Chondrocyte (in vitro differentiated cells): ENCODE measurements at regions not wholly inside any gene's neighbourhood (a gene's known extent, or its start where the extent isn't known, plus 50 kb on each side); places are given as distances from the start of the nearest gene placed in this dataset.

Source experiments
- DNase-seq: peaks from one replicate; pipeline ENCODE4 v3.0.0; 2021; ENCODE audit warnings: mixed read lengths, low spot score
- H3K27ac Mint-ChIP-seq: one replicate; pipeline ENCODE4 v1.8.0; 2021; ENCODE audit warnings: mild to moderate bottlenecking, moderate library complexity, mixed read lengths; ENCODE audit not compliant: unreplicated experiment
- H3K27me3 Mint-ChIP-seq: 2 replicates; pipeline ENCODE4 v1.8.0; 2021; ENCODE audit warnings: low read depth, mixed read lengths
- H3K36me3 Mint-ChIP-seq: 2 replicates; pipeline ENCODE4 v1.8.0; 2021; ENCODE audit warnings: low read depth, mixed read lengths
- H3K4me1 Mint-ChIP-seq: 2 replicates; pipeline ENCODE4 v1.8.0; 2021; ENCODE audit warnings: low read depth, mild to moderate bottlenecking, mixed read lengths
- H3K4me3 Mint-ChIP-seq: one replicate; pipeline ENCODE4 v1.8.0; 2021; ENCODE audit warnings: mild to moderate bottlenecking, moderate library complexity, mixed read lengths; ENCODE audit not compliant: unreplicated experiment
- H3K9me3 Mint-ChIP-seq: 2 replicates; pipeline ENCODE4 v1.8.0; 2021; ENCODE audit warnings: low read depth, mixed read lengths
- TF ChIP-seq, protein P1 (sequence below): fragments of 200-600 bp; sonication (generic); IDR thresholded peaks from 2 replicates; pipeline ENCODE4 v1.5.0; 2021; ENCODE audit warnings: antibody characterized with exemption, mild to moderate bottlenecking, moderate library complexity

DNA sequence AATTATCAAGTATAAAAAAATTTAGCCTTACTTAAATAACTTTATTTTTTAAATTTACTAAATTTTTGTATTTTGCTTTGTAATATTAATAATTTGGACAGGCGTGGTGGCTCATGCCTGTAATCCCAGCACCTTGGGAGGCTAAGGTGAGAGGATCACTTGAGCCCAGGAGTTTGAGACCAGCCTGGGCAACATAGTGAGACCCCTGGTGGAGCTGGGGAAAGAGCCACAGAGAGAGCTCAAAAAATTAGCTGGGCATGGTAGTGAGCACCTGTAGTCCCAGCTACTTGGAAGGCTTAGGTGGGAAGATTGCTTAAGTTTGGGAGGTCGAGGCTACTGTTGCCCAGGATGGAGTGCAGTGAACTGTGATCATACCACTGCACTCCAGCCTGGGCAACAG, 143.5 kb downstream of the B3GNT2 start:
- H3K27ac Mint-ChIP-seq, result no peak overlapping the region
- H3K36me3 Mint-ChIP-seq, result no peaks in the 10 kb centered on the region
- H3K27me3 Mint-ChIP-seq, result no peaks in the 10 kb centered on the region
- TF ChIP-seq, protein P1, sequence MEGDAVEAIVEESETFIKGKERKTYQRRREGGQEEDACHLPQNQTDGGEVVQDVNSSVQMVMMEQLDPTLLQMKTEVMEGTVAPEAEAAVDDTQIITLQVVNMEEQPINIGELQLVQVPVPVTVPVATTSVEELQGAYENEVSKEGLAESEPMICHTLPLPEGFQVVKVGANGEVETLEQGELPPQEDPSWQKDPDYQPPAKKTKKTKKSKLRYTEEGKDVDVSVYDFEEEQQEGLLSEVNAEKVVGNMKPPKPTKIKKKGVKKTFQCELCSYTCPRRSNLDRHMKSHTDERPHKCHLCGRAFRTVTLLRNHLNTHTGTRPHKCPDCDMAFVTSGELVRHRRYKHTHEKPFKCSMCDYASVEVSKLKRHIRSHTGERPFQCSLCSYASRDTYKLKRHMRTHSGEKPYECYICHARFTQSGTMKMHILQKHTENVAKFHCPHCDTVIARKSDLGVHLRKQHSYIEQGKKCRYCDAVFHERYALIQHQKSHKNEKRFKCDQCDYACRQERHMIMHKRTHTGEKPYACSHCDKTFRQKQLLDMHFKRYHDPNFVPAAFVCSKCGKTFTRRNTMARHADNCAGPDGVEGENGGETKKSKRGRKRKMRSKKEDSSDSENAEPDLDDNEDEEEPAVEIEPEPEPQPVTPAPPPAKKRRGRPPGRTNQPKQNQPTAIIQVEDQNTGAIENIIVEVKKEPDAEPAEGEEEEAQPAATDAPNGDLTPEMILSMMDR, result peak; percentile 32
- H3K4me3 Mint-ChIP-seq, result no peak overlapping the region
- peaks cover 7% of the 10 kb centered on the region for H3K4me1 Mint-ChIP-seq
- no peak for DNase-seq
- H3K9me3 Mint-ChIP-seq, result no peaks in the 10 kb centered on the region

DNA sequence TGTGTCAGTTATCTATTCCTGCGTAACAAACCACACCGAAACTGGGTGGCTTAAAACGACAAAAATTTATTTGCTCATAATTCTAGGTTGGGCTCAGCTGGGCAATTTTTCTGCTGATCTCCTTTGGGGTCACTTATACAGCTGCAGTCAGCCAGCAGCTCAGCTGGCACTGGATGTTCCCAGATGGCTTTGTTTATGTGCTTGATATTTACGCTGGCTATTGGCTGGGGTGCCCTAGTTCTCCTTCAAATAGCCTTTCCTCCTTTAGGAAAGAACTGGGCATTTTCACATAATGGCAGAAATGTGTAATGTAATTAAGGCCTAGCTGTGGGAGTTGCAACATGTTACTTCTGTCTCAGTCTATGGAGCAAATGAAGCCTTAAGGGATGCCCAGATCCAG, 142.2 kb downstream of the B3GNT2 start:
- H3K27me3 Mint-ChIP-seq, result no peaks in the 10 kb centered on the region
- no peaks in the 10 kb centered on the region for H3K36me3 Mint-ChIP-seq
- no peak overlapping the region for H3K27ac Mint-ChIP-seq
- H3K4me1 Mint-ChIP-seq, result peaks cover 9% of the 10 kb centered on the region
- H3K9me3 Mint-ChIP-seq, result no peaks in the 10 kb centered on the region
- no peak overlapping the region for H3K4me3 Mint-ChIP-seq
- TF ChIP-seq, protein P1, result no peak
- DNase-seq, result no peak

DNA sequence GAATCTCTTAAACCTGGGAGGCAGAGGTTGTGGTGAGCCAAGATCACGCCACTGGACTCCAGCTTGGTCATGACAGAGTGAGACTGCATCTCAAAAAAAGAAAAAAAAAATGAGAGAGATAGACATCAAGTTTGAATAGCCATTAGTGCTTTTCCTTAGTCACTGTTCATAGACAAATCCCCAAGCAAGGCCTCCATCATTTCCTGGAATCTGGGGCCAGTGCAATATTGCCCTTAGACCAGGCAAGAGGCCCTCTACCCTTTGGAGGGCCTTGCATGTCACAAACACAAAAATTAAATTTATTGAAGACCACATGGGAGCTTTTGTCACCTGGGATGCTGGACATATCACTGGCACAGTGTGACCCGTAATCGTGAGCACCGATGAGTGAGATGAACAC, 141.5 kb downstream of the B3GNT2 start:
- no peak overlapping the region for H3K4me3 Mint-ChIP-seq
- H3K36me3 Mint-ChIP-seq, result no peaks in the 10 kb centered on the region
- peaks cover 9% of the 10 kb centered on the region for H3K4me1 Mint-ChIP-seq
- no peaks in the 10 kb centered on the region for H3K9me3 Mint-ChIP-seq
- no peaks in the 10 kb centered on the region for H3K27me3 Mint-ChIP-seq
- DNase-seq, result no peak
- no peak overlapping the region for H3K27ac Mint-ChIP-seq
- TF ChIP-seq, protein P1, result no peak

DNA sequence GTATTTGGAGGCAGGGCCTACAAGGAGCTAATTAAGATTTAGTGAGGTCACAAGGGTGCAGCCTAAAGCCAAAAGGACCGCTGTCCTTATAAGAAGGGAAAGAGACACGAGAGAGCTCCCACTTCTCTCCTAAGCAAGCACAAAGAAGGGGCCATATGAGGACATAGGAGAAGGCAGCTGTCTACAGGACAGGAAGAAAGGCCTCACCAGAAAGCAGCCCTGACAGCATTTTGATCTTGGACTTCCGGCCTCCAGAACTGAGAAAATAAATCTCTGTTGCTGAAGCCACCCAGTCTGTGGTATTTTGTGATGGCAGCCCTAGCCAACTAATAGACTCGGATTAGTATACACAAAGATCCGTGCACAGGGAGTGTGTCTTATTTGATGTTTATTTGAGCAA, 139.7 kb downstream of the B3GNT2 start:
- Mint-ChIP-seq H3K27me3 (no peaks in the 10 kb centered on the region), H3K4me1 (peaks cover 2% of the 10 kb centered on the region), H3K36me3 (no peaks in the 10 kb centered on the region), H3K4me3 (no peak overlapping the region), H3K9me3 (no peaks in the 10 kb centered on the region), H3K27ac (no peak overlapping the region)
- TF ChIP-seq, protein P1, result no peak
- no peak for DNase-seq

DNA sequence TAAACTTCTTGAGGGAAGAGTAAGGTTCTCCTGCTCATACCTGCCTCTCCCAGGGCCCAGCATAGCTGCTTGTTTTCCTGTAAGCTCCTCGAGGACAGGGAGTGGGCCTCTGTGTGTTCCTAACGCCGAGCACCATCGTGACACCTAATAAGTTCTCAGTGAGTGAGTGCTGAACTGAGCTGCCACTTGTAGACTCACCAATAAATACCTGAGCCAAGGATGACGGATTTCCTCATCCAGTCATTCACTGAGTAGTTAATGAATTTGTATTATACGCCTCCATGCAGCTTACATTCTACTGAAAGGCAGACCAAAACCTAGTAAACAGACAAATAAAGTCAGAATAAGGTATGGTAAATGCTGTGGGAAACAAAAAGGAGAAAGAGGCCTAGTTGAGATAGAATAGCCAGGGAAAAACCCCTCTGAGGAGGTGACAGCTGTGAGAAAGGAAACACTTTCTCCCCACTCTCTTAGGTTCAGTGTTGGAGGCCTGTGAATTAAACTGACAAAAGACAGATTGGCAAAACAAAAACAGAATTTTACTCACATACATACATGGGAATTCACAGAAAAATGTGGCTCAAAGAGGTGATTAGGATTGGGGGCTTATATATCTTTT, 138.6 kb downstream of the B3GNT2 start:
- DNase-seq, result no peak
- no peak overlapping the region for H3K4me3 Mint-ChIP-seq
- H3K4me1 Mint-ChIP-seq, result peaks cover 2% of the 10 kb centered on the region
- no peak overlapping the region for H3K27ac Mint-ChIP-seq
- H3K27me3 Mint-ChIP-seq, result no peaks in the 10 kb centered on the region
- no peaks in the 10 kb centered on the region for H3K36me3 Mint-ChIP-seq
- no peaks in the 10 kb centered on the region for H3K9me3 Mint-ChIP-seq
- TF ChIP-seq, protein P1, result no peak
